Erythroblast (primary cell): ENCODE measurements at regions not wholly inside any gene's neighbourhood (a gene's known extent, or its start where the extent isn't known, plus 50 kb on each side); places are given as distances from the start of the nearest gene placed in this dataset.

Experiments used
- GATA1 ChIP-seq: IDR thresholded peaks from 2 replicates; pipeline ENCODE4 v1.6.1; 2011; ENCODE audit warnings: low read depth, mild to moderate bottlenecking, control low read depth, low read length, moderate library complexity
- POLR2A ChIP-seq: IDR thresholded peaks from 2 replicates; pipeline ENCODE4 v1.6.1; 2011; ENCODE audit warnings: mild to moderate bottlenecking, low read length

- no peak for TF ChIP-seq POLR2A
- TF ChIP-seq GATA1, result no peak
These were observed 1649.8 kb upstream of the PCDH10 start for GRCh38 chr4:131499141-131499873.
